HL-60 (cell line): ENCODE measurements at regions not wholly inside any gene's neighbourhood (a gene's known extent, or its start where the extent isn't known, plus 50 kb on each side); places are given as distances from the start of the nearest gene placed in this dataset.

Source experiments
- GABPA ChIP-seq: IDR thresholded peaks from 2 replicates; pipeline ENCODE4 v1.6.1; 2012; ENCODE audit warnings: low read depth
- POLR2AphosphoS5 ChIP-seq: IDR thresholded peaks from 2 replicates; pipeline ENCODE4 v1.6.1; 2012; ENCODE audit warnings: low read depth
- SPI1 ChIP-seq: IDR thresholded peaks from 2 replicates; pipeline ENCODE4 v1.6.1; 2012; ENCODE audit warnings: low read depth, mild to moderate bottlenecking, borderline replicate concordance
- TF ChIP-seq, protein P1 (sequence below): IDR thresholded peaks from one replicate; pipeline ENCODE4 v1.5.1; 2011; ENCODE audit warnings: low read length, control low read depth, inconsistent platforms; ENCODE audit not compliant: insufficient read depth

DNA sequence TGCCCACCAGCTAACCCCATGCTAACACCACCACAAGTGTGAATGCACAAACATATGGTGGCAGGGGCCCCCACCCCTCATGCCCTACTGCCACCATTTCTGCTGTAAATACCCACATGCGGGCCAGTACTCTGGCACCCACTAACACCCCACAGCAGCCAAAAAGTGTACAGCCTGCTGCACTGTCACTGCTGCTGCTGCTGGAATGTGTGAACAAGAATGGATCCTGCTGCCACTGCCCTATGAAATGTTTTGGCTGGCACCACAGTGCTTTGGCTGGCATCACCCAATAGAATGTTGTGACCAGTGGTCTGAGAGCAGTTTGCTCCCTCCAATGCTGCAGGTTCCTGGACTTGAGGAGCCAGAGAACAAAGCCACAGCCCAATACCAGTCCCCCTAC lies 606.6 kb upstream of the SORCS1 start:
- TF ChIP-seq, protein P1, sequence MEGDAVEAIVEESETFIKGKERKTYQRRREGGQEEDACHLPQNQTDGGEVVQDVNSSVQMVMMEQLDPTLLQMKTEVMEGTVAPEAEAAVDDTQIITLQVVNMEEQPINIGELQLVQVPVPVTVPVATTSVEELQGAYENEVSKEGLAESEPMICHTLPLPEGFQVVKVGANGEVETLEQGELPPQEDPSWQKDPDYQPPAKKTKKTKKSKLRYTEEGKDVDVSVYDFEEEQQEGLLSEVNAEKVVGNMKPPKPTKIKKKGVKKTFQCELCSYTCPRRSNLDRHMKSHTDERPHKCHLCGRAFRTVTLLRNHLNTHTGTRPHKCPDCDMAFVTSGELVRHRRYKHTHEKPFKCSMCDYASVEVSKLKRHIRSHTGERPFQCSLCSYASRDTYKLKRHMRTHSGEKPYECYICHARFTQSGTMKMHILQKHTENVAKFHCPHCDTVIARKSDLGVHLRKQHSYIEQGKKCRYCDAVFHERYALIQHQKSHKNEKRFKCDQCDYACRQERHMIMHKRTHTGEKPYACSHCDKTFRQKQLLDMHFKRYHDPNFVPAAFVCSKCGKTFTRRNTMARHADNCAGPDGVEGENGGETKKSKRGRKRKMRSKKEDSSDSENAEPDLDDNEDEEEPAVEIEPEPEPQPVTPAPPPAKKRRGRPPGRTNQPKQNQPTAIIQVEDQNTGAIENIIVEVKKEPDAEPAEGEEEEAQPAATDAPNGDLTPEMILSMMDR = no peak
- TF ChIP-seq POLR2AphosphoS5 (no peak), GABPA (no peak), SPI1 (no peak)
